ENCODE measurements at regions not wholly inside any gene's neighbourhood (a gene's known extent, or its start where the extent isn't known, plus 50 kb on each side); places are given as distances from the start of the nearest gene placed in this dataset.

- no peak for DNase-seq
These were observed 216.9 kb upstream of the THBS1 start for GRCh38 chr15:39363761-39364586.

DNA sequence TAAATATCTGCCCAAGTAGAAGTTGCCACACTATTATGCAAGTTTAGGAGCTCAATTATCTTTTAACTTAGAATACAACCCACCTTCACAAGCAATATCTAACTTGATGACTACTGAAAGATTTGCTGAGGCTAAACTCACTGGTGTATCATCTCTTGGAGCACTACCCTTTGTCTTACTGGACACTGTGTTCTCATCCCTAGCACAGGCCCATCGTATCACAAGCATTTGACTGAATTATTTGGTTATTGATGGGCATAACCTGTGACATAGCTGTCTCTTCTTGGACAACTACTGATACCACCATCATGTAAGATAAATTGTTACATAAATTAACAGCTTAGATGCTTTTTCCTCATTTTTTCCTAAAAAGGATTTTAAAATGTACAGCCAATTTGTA is 216.2 kb upstream of the THBS1 start:
- no peak for DNase-seq

DNA sequence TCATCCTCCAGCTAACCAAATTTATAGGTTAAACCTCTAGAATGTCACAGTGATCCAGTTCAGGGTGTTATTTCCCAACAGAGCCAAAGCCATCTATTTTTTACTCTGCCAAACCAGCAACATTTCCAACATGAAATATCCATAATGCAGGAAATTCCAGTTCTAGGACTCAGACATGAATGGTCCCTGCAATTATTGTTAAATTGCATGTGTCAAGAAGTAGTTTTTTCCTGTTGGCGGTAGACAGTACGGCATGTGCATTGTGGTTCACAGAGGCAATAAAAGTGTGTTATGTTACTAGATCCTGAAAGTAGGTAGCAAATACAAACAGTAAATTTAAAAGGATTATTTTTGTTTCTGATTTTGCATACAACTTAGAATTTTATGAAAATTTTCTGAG is 215.7 kb upstream of the THBS1 start:
- DNase-seq, result no peak

- DNase-seq, result no peak
These were observed 215.0 kb upstream of the THBS1 start for GRCh38 chr15:39365873-39366272.

DNA sequence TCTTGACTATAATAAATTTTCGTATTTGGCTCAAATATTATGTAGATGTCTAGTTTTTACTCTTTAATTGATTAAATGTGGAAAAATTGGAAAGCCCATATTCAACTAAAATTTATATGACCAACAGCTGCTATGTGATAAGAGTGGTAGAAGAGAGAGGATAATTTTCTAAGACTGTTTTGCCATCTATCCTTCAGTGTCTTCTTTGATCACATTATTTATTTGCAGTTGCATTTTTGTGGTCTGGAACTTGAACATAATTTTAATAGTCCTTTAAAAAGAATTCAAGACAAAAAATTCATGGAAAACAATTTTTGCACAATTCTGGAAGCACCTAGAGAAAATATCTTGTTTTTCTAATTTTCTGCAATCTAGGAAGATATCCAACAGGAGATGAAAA is 213.3 kb upstream of the THBS1 start:
- no peak for DNase-seq

DNA sequence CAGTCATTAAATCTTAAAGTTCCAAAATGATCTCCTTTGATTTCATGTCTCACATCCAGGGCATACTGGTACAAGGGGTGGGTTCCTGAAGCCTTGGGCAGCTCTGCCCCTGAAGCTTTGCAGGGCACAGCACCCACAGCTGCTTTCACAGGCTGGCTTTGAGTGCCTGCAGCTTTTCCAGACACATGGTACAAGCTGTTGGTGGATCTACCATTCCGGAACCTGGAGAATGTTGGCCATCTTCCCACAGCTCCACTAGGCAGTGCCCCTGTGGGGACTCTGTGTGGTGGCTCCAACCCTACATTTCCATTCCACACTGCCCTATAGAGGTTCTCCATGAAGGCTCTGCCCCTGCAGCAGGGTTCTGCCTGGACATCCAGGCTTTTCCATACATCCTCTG is 211.1 kb upstream of the THBS1 start:
- no peak for DNase-seq

- DNase-seq, result peak; percentile 87 to 93
These were observed 204.4 kb upstream of the THBS1 start for GRCh38 chr15:39376371-39376909.

DNA sequence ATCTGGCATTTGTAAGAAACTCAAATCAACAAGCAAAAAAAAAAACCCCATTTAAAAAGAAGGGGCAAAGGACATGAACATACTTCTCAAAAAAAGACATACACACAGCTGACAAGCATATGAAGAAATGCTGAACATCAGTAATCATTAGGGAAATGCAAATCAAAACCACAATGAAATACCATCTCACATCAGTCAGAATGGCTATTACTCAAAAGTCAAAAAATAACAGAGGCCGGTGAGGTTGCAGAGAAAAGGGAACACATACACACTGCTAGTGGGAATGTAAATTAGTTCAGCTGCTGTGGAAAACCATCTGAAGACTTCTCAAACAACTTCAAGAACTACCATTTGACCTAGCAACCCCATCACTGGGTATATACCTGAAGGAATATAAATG is 199.4 kb upstream of the THBS1 start:
- peak; percentile 79 to 84 for DNase-seq

- peak; percentile 81 for DNase-seq
These were observed 192.8 kb upstream of the THBS1 start for GRCh38 chr15:39388118-39388517.

DNA sequence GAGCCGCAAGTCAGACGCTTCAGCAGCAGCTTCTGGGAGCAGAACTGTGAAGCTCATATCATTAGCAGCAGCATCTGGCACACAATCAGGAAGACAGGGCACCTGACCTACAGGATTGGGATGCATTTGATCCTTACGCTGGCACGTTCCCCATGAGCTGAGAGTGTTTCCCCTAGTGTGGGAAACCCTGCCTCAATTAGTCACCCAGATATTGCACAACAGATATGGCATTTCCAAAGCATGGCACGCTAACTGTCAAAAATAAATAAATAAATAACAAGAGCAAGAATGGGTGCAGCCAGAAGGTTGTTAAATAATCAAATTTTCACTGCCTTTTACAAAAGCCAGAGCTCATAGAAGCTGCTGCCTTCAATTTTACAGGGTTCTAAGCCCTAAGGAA is 189.6 kb upstream of the THBS1 start:
- peak; percentile 76 to 81 for DNase-seq

- no peak for DNase-seq
These were observed 188.3 kb upstream of the THBS1 start for GRCh38 chr15:39392469-39393047.

DNA sequence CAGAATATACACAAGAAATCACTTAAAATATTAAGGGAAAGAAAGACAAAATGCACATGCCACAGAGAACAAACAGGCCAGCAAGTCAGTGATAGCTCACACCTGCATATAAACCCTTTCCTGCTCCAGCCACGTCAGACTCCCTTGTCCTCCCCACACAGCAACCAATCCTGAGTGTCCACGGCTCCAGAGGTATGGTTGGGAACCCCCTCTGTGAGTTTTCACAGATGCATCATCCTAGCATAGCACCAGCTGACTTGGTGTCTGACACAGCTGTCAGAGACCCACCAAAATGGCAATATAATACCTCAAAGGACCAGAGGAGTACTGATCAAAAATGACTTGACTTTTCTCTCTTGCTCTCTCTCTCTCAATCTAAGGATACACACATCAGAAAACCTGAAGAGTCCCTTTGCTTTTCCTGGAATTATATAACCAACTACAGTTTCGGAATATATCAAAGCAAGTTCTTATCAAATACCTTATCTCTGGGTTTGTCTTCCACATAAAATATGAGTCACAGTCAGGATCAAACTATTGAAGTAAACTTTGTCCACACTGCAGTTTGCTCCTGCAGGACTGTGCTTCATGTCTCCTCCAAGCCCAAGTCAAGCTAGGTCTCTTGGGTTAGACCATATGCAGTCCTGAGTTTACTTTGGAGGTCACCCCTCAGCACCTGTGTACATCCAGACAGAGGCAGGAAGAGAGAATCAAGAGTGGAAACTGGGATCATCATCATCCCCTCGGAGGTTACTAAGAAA is 187.1 kb upstream of the THBS1 start:
- DNase-seq, result no peak

- DNase-seq, result no peak
These were observed 186.4 kb upstream of the THBS1 start for GRCh38 chr15:39394496-39394895.

DNA sequence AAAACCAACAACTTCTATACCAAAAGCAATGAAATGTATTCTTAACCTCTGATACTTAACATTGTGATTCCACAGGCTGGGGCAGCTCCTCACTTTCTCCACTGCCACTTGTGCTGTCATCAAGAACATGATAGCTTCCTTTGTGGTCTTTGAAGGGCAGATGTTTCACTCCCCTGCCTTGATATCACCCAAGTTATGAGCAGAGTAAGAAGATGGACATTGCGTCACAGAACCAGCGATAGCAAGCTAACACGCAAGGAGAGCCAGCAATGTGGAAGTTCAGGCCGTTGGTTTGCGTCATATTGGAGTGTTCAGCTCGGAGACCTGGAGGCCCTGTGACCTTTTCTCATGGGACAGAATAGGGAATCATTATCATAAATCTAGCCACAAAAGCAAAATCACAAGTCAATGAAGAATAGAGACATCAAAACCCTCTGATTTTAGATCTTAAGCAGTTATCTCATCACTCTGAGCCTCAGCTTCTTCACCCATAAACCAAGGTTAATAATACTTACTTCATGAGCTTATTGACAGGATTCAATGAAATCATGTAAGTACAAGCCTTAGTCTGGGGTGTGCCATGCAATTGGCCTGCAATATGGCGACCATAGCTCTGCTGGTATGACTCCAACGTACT is 183.8 kb upstream of the THBS1 start:
- DNase-seq, result peak; percentile 90 to 98

GRCh38 chr15:39397883-39398282 is 183.0 kb upstream of the THBS1 start:
- DNase-seq, result no peak

- DNase-seq, result no peak
These were observed 181.3 kb upstream of the THBS1 start for GRCh38 chr15:39399600-39399999.

DNA sequence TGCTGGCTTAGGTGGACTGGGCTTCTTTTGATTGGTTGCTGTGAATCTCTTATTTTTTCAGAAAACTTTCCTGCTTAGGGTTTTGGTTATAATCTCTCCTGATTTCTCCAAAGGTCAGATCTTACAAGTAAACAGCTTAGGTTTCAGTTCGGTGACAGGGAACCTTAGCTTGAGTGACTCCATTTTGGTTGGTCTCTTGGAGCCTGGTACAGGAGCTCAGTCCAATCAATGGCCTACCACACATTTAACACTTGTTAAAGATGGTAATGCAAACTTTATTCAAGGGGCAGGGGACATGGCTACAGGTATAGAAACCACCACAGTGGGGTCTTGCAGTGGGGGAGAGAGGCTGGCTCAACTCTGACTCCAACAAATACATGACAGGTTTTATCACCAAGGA is 180.9 kb upstream of the THBS1 start:
- DNase-seq, result no peak

DNA sequence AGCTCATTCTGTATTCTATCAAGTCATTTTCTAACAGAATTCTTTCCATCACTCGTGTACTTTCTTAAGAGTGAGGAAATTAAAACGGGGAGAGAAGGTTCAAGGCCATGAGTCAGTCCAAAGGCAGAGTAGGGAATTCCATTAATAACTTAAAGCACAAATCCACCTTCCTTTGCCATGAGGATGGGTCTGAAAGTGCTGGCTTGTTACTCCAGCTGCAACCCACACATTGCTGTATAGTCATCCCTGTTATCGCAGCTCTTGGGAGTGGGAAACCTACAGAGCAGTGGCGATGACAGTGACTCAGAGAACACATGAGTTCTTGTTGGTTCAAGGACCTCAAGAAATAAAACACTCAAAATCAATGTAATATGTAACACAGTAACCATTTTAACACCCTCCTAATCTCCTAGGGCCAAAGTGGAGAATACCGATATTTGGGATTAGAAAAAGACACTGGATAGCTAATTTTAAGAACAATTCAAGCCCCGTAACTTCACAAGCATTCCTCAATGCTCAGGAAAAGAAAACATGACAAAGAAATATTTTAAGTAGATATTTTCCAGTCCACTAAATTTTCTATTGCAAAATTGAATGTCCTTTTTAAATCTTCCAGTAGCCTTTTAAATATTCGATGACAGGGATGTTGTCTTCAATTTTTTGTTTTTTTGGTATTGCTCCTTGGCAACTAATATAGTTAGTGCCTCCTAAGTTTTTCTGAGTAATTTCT is 179.9 kb upstream of the THBS1 start:
- DNase-seq, result peak in 1 of 2 donors; percentile 51

GRCh38 chr15:39403640-39404117 is 177.2 kb upstream of the THBS1 start:
- no peak for DNase-seq

DNA sequence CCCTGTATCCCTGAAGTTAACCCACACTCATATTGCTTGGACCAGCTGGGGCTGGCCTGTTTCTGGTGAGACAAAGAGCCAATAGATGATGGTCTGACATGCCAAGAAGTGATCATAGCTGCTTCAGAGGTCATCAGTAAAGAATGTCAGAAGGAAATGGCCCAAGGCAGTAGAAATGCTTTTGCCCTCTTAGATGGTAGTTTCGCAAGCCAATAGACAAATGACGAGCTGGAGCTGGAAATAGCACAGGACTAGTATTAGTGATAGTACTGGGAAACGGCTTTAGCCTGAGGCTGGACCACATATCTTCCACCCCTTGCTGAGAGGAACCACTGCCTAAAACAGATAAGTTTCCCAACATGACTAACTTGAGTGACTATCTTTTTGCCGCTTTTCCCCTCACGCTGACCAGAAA is 176.1 kb upstream of the THBS1 start:
- DNase-seq, result no peak

GRCh38 chr15:39406485-39406884 is 174.4 kb upstream of the THBS1 start:
- DNase-seq, result no peak

DNA sequence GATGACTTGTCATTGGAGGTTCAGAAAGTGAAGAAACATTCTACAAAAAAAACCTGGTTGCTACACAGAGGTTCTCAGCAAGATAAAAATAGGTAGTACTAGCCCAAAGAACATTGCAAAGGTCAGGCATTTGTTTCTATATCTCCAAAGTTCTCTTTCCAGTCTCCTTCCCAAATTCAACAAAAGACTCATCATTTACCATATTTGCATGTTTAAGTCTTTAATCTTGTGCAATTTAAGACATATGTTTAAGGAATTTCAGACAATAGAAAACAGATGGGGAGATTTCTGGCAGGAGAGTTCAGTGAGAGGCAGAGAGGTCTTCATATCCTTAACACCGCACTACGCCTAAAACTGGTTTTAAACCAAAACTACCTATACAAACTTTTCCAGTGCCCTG is 173.8 kb upstream of the THBS1 start:
- DNase-seq, result no peak
